NT2/D1 (cell line): ENCODE measurements at regions not wholly inside any gene's neighbourhood (a gene's known extent, or its start where the extent isn't known, plus 50 kb on each side); places are given as distances from the start of the nearest gene placed in this dataset.
"Not testable (repeated sequence)": the region's sequence is repeated elsewhere in the genome, so short reads cannot be mapped to it uniquely, and the experiment has no call there.

ENCODE experiments used
- DNase-seq: peaks from one replicate; pipeline ENCODE4 v3.0.0-alpha.2; 2011; ENCODE audit warnings: low read depth, low spot score
- H3K27me3 ChIP-seq: 2 replicates; pipeline ENCODE4 v1.6.0; 2011; ENCODE audit warnings: mild to moderate bottlenecking; ENCODE audit not compliant: insufficient read length, insufficient read depth
- H3K36me3 ChIP-seq: 2 replicates; pipeline ENCODE4 v1.6.1; 2011; ENCODE audit warnings: mild to moderate bottlenecking, low read length, mixed read lengths; ENCODE audit not compliant: insufficient read depth, insufficient read length
- H3K4me1 ChIP-seq: 2 replicates; pipeline ENCODE4 v1.5.1; 2011; ENCODE audit not compliant: insufficient read depth, insufficient read length
- H3K4me3 ChIP-seq: 2 replicates; pipeline ENCODE4 v1.5.1; 2011; ENCODE audit warnings: low read depth; ENCODE audit not compliant: insufficient read length
- H3K9ac ChIP-seq: 2 replicates; pipeline ENCODE4 v1.6.0; 2011; ENCODE audit warnings: low read depth; ENCODE audit not compliant: insufficient read length
- H3K9me3 ChIP-seq: 2 replicates; pipeline ENCODE4 v1.5.1; 2011; ENCODE audit warnings: mild to moderate bottlenecking, low read length; ENCODE audit not compliant: insufficient read depth
- SUZ12 ChIP-seq: IDR thresholded peaks from 2 replicates; pipeline ENCODE4 v1.6.1; 2011; ENCODE audit not compliant: insufficient read length, insufficient read depth; ENCODE audit errors: extremely low read depth
- YY1 ChIP-seq: IDR thresholded peaks from 2 replicates; pipeline ENCODE4 v1.6.1; 2011; ENCODE audit not compliant: insufficient read length, insufficient read depth
- ZNF274 ChIP-seq: IDR thresholded peaks from 2 replicates; pipeline ENCODE4 v1.6.1; 2011; ENCODE audit warnings: mild to moderate bottlenecking, low read depth, low read length

DNA sequence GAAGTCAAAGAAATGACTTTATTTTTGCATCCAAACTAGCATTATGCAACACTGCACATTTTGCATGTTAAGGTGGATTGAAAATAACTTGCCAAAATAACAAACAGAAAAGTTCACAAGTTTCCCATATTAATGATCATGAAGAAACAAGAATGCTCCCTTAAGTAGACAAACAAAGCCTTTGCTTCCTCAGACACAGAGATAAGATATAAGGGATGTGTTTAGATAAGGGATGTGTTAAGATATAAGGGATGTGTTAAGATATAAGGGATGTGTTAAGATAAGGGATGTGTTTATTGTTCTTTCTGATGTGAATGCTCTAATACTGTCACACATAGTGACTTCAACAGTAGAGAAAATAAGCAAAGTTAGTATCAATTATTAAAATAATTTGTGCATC lies 174.8 kb downstream of the GABRG2 start:
- Histone ChIP-seq H3K4me1 (no peaks in the 10 kb centered on the region), H3K4me3 (no peak overlapping the region), H3K36me3 (no peaks in the 10 kb centered on the region), H3K27me3 (no peaks in the 10 kb centered on the region), H3K9ac (no peak overlapping the region), H3K9me3 (no peaks in the 10 kb centered on the region; the same call in 1 of the 2 replicates)
- no peak for TF ChIP-seq SUZ12
- TF ChIP-seq ZNF274 = no peak
- no peak for TF ChIP-seq YY1
- no peak for DNase-seq

- Histone ChIP-seq H3K27me3 (no peaks in the 10 kb centered on the region), H3K9me3 (no peaks in the 10 kb centered on the region), H3K4me1 (no peaks in the 10 kb centered on the region), H3K4me3 (no peak overlapping the region), H3K9ac (no peak overlapping the region), H3K36me3 (no peaks in the 10 kb centered on the region)
- no peak for TF ChIP-seq SUZ12
- TF ChIP-seq ZNF274 = no peak
- DNase-seq = no peak
Observed at GRCh38 chr5:162243651-162244050, 176.1 kb downstream of the GABRG2 start.

GRCh38 chr5:162248107-162248713 lies 180.6 kb downstream of the GABRG2 start:
- TF ChIP-seq YY1 (no peak), ZNF274 (no peak), SUZ12 (no peak)
- H3K9ac ChIP-seq = no peak overlapping the region
- H3K27me3 ChIP-seq = no peaks in the 10 kb centered on the region
- H3K36me3 ChIP-seq = no peaks in the 10 kb centered on the region
- H3K4me3 ChIP-seq = no peak overlapping the region
- no peaks in the 10 kb centered on the region for H3K9me3 ChIP-seq
- DNase-seq = peak; percentile 25
- no peaks in the 10 kb centered on the region for H3K4me1 ChIP-seq

DNA sequence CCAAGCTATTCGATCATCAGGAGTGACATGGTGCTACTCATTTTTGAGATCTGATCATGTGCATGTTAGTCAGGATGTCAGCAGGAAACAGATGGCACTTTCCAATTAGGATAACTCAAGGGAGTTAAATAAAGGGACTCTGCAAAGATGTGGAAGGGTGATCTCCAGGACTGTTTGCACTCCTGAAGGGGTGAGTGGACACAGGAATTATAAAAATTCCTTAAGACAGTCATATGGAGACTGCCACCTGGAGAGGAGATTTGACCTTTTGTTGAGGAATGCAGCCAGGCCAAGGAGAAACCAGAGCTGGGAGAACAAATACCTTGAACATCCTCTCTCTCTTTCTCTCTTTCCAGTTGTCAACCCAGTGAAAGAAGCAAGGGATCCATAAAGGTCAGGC lies 189.1 kb downstream of the GABRG2 start:
- Histone ChIP-seq H3K9me3 (no peaks in the 10 kb centered on the region), H3K27me3 (no peaks in the 10 kb centered on the region), H3K4me3 (no peak overlapping the region), H3K9ac (no peak overlapping the region), H3K36me3 (no peaks in the 10 kb centered on the region), H3K4me1 (no peaks in the 10 kb centered on the region)
- no peak for DNase-seq
- TF ChIP-seq SUZ12 (no peak), YY1 (no peak), ZNF274 (no peak)

- no peak overlapping the region for H3K4me3 ChIP-seq
- no peak for DNase-seq
- TF ChIP-seq SUZ12 (no peak), YY1 (no peak), ZNF274 (no peak)
- peaks cover 6% of the 10 kb centered on the region for H3K27me3 ChIP-seq
- H3K9ac ChIP-seq = no peak overlapping the region
- H3K9me3 ChIP-seq = peaks cover 30% of the 10 kb centered on the region
- H3K36me3 ChIP-seq = no peaks in the 10 kb centered on the region
- H3K4me1 ChIP-seq = no peaks in the 10 kb centered on the region
Observed at GRCh38 chr5:162268694-162269481, 201.3 kb downstream of the GABRG2 start.

DNA sequence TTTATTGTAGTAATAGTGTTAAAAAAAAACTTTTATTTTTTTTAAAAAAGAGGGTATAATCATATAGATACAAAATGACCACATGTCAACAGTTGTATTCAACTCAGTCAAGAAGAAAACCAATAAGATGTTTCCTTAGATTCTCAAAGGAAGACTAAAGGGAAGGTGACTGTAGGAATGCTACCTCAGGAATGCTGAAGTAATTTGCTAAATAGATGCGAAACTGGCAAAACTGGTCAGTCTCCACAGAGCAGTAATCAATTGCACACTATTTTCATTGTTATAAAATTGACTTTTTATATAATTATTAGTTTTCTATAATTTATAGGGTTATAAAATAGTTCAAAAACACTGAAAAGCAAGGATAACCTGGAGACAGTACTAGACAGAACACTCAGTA lies 204.8 kb downstream of the GABRG2 start:
- TF ChIP-seq ZNF274 (no peak), YY1 (no peak), SUZ12 (no peak)
- Histone ChIP-seq H3K4me3 (no peak overlapping the region), H3K9ac (no peak overlapping the region), H3K36me3 (no peaks in the 10 kb centered on the region), H3K4me1 (no peaks in the 10 kb centered on the region), H3K9me3 (peaks cover 32% of the 10 kb centered on the region), H3K27me3 (peaks cover 6% of the 10 kb centered on the region)
- DNase-seq = no peak

DNA sequence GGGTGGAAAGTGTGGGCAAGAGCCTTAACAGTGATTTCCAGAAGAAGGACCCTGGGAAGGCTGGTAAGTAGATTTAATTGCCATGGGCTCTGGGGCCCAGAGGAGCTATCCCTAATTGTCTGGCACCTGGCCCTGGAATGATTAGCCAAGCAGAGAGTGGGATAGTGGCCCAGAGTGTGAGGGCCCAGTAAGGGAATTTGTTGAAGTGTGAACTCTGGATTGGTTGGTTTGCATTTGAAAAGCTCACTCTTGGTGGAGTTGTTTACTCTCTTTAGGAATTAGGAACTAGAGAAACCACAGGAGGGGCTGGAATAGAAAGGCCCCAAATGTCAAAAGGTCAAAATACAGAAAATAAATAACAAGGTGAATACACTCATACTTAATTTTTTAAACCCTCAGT lies 207.1 kb downstream of the GABRG2 start:
- H3K9ac ChIP-seq = no peak overlapping the region
- no peak for TF ChIP-seq SUZ12
- no peak for TF ChIP-seq YY1
- TF ChIP-seq ZNF274 = no peak
- peaks cover 32% of the 10 kb centered on the region for H3K9me3 ChIP-seq
- no peaks in the 10 kb centered on the region for H3K4me1 ChIP-seq
- no peak overlapping the region for H3K4me3 ChIP-seq
- peak; percentile 67 for DNase-seq
- H3K27me3 ChIP-seq = peaks cover 6% of the 10 kb centered on the region
- H3K36me3 ChIP-seq = no peaks in the 10 kb centered on the region

DNA sequence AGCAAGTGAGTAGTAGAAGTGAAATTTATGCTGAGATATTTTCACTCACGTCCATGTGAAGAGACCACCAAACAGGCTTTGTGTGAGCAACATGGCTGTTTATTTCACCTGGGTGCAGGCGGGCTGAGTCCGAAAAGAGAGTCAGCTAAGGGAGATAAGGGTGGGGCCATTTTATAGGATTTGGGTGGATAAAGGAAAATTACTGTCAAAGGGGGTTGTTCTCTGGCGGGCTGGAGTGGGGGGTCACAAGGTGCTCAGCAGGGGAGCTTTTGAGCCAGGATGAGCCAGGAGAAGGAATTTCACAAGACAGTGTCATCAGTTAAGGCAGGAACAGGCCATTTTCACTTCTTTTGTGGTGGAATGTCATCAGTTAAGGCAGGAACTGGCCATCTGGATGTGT lies 207.8 kb downstream of the GABRG2 start:
- H3K36me3 ChIP-seq, DNase-seq, H3K4me3 ChIP-seq, H3K4me1 ChIP-seq, H3K27me3 ChIP-seq, H3K9ac ChIP-seq: not testable (repeated sequence)
- H3K9me3 ChIP-seq = peaks cover 32% of the 10 kb centered on the region
